ENCODE measurements at regions not wholly inside any gene's neighbourhood (a gene's known extent, or its start where the extent isn't known, plus 50 kb on each side); places are given as distances from the start of the nearest gene placed in this dataset.

GRCh38 chr5:9919306-9920030, 289.3 kb upstream of the TAS2R1 start:
- TF ChIP-seq CTCF (conservative IDR thresholded peaks at IDR 0.05; ENCODE audit: low read length) (no peak), EZH2phosphoT487 (IDR thresholded peaks at IDR 0.05; ENCODE audit: borderline replicate concordance, low read depth, low read length) (no peak)
